DOHH2 (cell line): ENCODE measurements at regions not wholly inside any gene's neighbourhood (a gene's known extent, or its start where the extent isn't known, plus 50 kb on each side); places are given as distances from the start of the nearest gene placed in this dataset.

Experiments
- CTCF ChIP-seq: fragments of 200-600 bp; sonication (generic); IDR thresholded peaks from one replicate; pipeline ENCODE4 v1.5.1; 2014; ENCODE audit warnings: antibody characterized with exemption, mild to moderate bottlenecking, low read depth, low read length; ENCODE audit not compliant: poor library complexity, severe bottlenecking
- EZH2phosphoT487 ChIP-seq: fragments of 200-600 bp; sonication (generic); IDR thresholded peaks from 2 replicates; pipeline ENCODE4 v1.6.1; 2017; ENCODE audit warnings: borderline replicate concordance, mild to moderate bottlenecking, antibody characterized with exemption, low read length, moderate library complexity, mixed read lengths

- no peak for TF ChIP-seq CTCF
- TF ChIP-seq EZH2phosphoT487, result no peak
Measured at GRCh38 chr12:131529196-131530040, 181.5 kb upstream of the SFSWAP start.
